ENCODE measurements at regions not wholly inside any gene's neighbourhood (a gene's known extent, or its start where the extent isn't known, plus 50 kb on each side); places are given as distances from the start of the nearest gene placed in this dataset.

DNA sequence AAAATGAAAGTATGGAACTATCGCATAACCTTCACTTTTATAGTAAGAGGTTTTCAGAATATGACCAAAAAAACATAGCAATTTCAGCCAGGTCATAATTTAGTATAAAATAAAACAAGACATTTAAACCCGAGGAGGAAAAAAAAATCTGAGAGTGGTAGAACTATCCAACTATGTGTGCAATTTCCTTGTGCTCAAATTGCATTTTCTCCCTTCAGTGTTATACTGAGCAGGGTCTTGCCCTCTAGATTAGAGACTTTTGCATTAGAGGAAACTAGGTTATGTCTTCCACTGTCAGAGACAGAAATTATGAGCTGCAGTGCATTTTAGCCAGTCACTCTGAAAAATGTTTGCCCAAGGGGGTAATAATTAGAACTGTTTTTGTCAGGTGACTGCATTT, 330.6 kb downstream of the NR2F1-AS1 start:
- TF ChIP-seq EZH2phosphoT487 (IDR thresholded peaks at IDR 0.05; ENCODE audit: borderline replicate concordance, low read depth, low read length): no peak
- TF ChIP-seq, protein P1, sequence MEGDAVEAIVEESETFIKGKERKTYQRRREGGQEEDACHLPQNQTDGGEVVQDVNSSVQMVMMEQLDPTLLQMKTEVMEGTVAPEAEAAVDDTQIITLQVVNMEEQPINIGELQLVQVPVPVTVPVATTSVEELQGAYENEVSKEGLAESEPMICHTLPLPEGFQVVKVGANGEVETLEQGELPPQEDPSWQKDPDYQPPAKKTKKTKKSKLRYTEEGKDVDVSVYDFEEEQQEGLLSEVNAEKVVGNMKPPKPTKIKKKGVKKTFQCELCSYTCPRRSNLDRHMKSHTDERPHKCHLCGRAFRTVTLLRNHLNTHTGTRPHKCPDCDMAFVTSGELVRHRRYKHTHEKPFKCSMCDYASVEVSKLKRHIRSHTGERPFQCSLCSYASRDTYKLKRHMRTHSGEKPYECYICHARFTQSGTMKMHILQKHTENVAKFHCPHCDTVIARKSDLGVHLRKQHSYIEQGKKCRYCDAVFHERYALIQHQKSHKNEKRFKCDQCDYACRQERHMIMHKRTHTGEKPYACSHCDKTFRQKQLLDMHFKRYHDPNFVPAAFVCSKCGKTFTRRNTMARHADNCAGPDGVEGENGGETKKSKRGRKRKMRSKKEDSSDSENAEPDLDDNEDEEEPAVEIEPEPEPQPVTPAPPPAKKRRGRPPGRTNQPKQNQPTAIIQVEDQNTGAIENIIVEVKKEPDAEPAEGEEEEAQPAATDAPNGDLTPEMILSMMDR (conservative IDR thresholded peaks at IDR 0.05; ENCODE audit: low read length): no peak

Measured in OCI-LY7 (cell line).